Esophagus squamous epithelium (tissue), 4 donors: ENCODE measurements at regions not wholly inside any gene's neighbourhood (a gene's known extent, or its start where the extent isn't known, plus 50 kb on each side); places are given as distances from the start of the nearest gene placed in this dataset.

Source experiments
- CTCF ChIP-seq, 6 experiments: fragments of 450-650 bp in 4 of 6; fragments of 200-600 bp in 2 of 6; sonication (generic) in 2 of 6; IDR thresholded peaks; one replicate each; pipeline ENCODE4 v1.5.1; 2016 to 2019; ENCODE audit warnings: antibody characterized with exemption in 6 of 6, mild to moderate bottlenecking in 4 of 6, moderate library complexity in 4 of 6
- POLR2A ChIP-seq, 4 donors: fragments of 450-650 bp; IDR thresholded peaks; one replicate each; pipeline ENCODE4 v1.6.1; 2017; ENCODE audit warnings: antibody characterized with exemption in 4 of 4, mild to moderate bottlenecking in 4 of 4, moderate library complexity in 3 of 4

- TF ChIP-seq CTCF (IDR thresholded peaks at IDR 0.05) (no peak), POLR2A (IDR thresholded peaks at IDR 0.05) (no peak)
Observed at GRCh38 chr14:98897605-98898309, 374.2 kb downstream of the BCL11B start.
